ENCODE measurements at regions not wholly inside any gene's neighbourhood (a gene's known extent, or its start where the extent isn't known, plus 50 kb on each side); places are given as distances from the start of the nearest gene placed in this dataset.

GRCh38 chr2:807300-807699, 130.1 kb upstream of the TMEM18 start:
- H3K36me3 Mint-ChIP-seq (ENCODE audit: unreplicated experiment): no peaks in the 10 kb centered on the region
- H3K27ac Mint-ChIP-seq (ENCODE audit: unreplicated experiment): no peak overlapping the region
- no peak for DNase-seq
- H3K4me3 Mint-ChIP-seq (ENCODE audit: unreplicated experiment): no peak overlapping the region
- TF ChIP-seq CTCF (IDR thresholded peaks at IDR 0.05; ENCODE audit: partially characterized antibody, unreplicated experiment): no peak
- peaks cover 4% of the 10 kb centered on the region for H3K27me3 Mint-ChIP-seq (ENCODE audit: unreplicated experiment)
- peaks cover 4% of the 10 kb centered on the region for H3K9me3 Mint-ChIP-seq (ENCODE audit: unreplicated experiment)
- H3K4me1 Mint-ChIP-seq (ENCODE audit: low read depth, unreplicated experiment): no peaks in the 10 kb centered on the region

GRCh38 chr2:805664-806063, 128.5 kb upstream of the TMEM18 start:
- Mint-ChIP-seq H3K4me1 (ENCODE audit: low read depth, unreplicated experiment) (no peaks in the 10 kb centered on the region), H3K36me3 (ENCODE audit: unreplicated experiment) (no peaks in the 10 kb centered on the region), H3K27me3 (ENCODE audit: unreplicated experiment) (peaks cover 2% of the 10 kb centered on the region), H3K4me3 (ENCODE audit: unreplicated experiment) (no peak overlapping the region), H3K27ac (ENCODE audit: unreplicated experiment) (no peak overlapping the region), H3K9me3 (ENCODE audit: unreplicated experiment) (peaks cover 2% of the 10 kb centered on the region)
- no peak for DNase-seq
- no peak for TF ChIP-seq CTCF (IDR thresholded peaks at IDR 0.05; ENCODE audit: partially characterized antibody, unreplicated experiment)

- Mint-ChIP-seq H3K27ac (ENCODE audit: unreplicated experiment) (no peak overlapping the region), H3K27me3 (ENCODE audit: unreplicated experiment) (no peaks in the 10 kb centered on the region), H3K4me3 (ENCODE audit: unreplicated experiment) (no peak overlapping the region), H3K36me3 (ENCODE audit: unreplicated experiment) (no peaks in the 10 kb centered on the region), H3K9me3 (ENCODE audit: unreplicated experiment) (no peaks in the 10 kb centered on the region), H3K4me1 (ENCODE audit: low read depth, unreplicated experiment) (peaks cover 19% of the 10 kb centered on the region)
- no peak for DNase-seq
- no peak for TF ChIP-seq CTCF (IDR thresholded peaks at IDR 0.05; ENCODE audit: partially characterized antibody, unreplicated experiment)
These were observed 120.8 kb upstream of the TMEM18 start for GRCh38 chr2:797993-798392.

GRCh38 chr2:797556-797955, 120.3 kb upstream of the TMEM18 start:
- H3K9me3 Mint-ChIP-seq (ENCODE audit: unreplicated experiment): no peaks in the 10 kb centered on the region
- no peak for TF ChIP-seq CTCF (IDR thresholded peaks at IDR 0.05; ENCODE audit: partially characterized antibody, unreplicated experiment)
- H3K27ac Mint-ChIP-seq (ENCODE audit: unreplicated experiment): no peak overlapping the region
- H3K4me1 Mint-ChIP-seq (ENCODE audit: low read depth, unreplicated experiment): peaks cover 20% of the 10 kb centered on the region
- no peak overlapping the region for H3K4me3 Mint-ChIP-seq (ENCODE audit: unreplicated experiment)
- no peak for DNase-seq
- H3K36me3 Mint-ChIP-seq (ENCODE audit: unreplicated experiment): no peaks in the 10 kb centered on the region
- H3K27me3 Mint-ChIP-seq (ENCODE audit: unreplicated experiment): no peaks in the 10 kb centered on the region

- Mint-ChIP-seq H3K9me3 (ENCODE audit: unreplicated experiment) (no peaks in the 10 kb centered on the region), H3K36me3 (ENCODE audit: unreplicated experiment) (peaks cover 6% of the 10 kb centered on the region), H3K4me1 (ENCODE audit: low read depth, unreplicated experiment) (peaks cover 20% of the 10 kb centered on the region), H3K27me3 (ENCODE audit: unreplicated experiment) (no peaks in the 10 kb centered on the region), H3K27ac (ENCODE audit: unreplicated experiment) (no peak overlapping the region), H3K4me3 (ENCODE audit: unreplicated experiment) (no peak overlapping the region)
- DNase-seq: no peak
- no peak for TF ChIP-seq CTCF (IDR thresholded peaks at IDR 0.05; ENCODE audit: partially characterized antibody, unreplicated experiment)
These were observed 119.2 kb upstream of the TMEM18 start for GRCh38 chr2:796141-796985.

Data from glutamatergic neuron (in vitro differentiated cells).